ENCODE measurements at regions not wholly inside any gene's neighbourhood (a gene's known extent, or its start where the extent isn't known, plus 50 kb on each side); places are given as distances from the start of the nearest gene placed in this dataset.

GRCh38 chr12:77377116-77377515, 311.7 kb upstream of the E2F7 start:
- H4K20me1 ChIP-seq (ENCODE audit: control insufficient read depth, insufficient read depth): no peaks in the 10 kb centered on the region
- DNase-seq (ENCODE audit: low read depth, low spot score) (no peak), ATAC-seq (no peak), FAIRE-seq (no peak)
- ChIA-PET SMC1A (ENCODE audit: uncharacterized antibody, unreplicated experiment) (no interaction called here), CTCF (no interaction called here), RAD21 (ENCODE audit: unreplicated experiment) (no interaction called here), POLR2A (no interaction called here)
- no peak overlapping the region for H3K4me3 ChIP-seq
- in situ Hi-C loops (cut with MboI): no loop called here
- H3K79me2 ChIP-seq (ENCODE audit: control insufficient read depth, insufficient read depth, low read length): no peaks in the 10 kb centered on the region
- 0% methylated on average over 1 of the region's 1 CpG for WGBS (ENCODE audit: insufficient coverage, insufficient replicate concordance, low lambda C conversion rate, missing lambda C conversion rate)
- no peak overlapping the region for H2AFZ ChIP-seq (ENCODE audit: control insufficient read depth, low read depth, low read length)
- no peak overlapping the region for H3K4me2 ChIP-seq (ENCODE audit: control insufficient read depth, insufficient read depth)
- H3K36me3 ChIP-seq (ENCODE audit: control insufficient read depth in 2 of 2, insufficient read depth in 2 of 2, low read length in 1 of 2): no peaks in the 10 kb centered on the region
- no peak overlapping the region for H3K27ac ChIP-seq (ENCODE audit: control insufficient read depth, insufficient read depth)
- intact Hi-C loops (cut with micrococcal nuclease; ENCODE audit: unreplicated experiment): no loop called here
- H3K9me3 ChIP-seq (replicated peaks; ENCODE audit: control insufficient read depth, insufficient read depth, low read length): no peaks in the 10 kb centered on the region
- TF ChIP-seq NRF1 (conservative IDR thresholded peaks at IDR 0.05; ENCODE audit: low read depth, low read length) (no peak), YBX1 (IDR thresholded peaks at IDR 0.05) (no peak), REST (IDR thresholded peaks at IDR 0.05; ENCODE audit: low read depth, low read length) (no peak), NR2C1 (IDR thresholded peaks at IDR 0.05) (no peak), CUX1 (IDR thresholded peaks at IDR 0.05; ENCODE audit: insufficient replicate concordance, low read depth, low read length) (no peak), PML (IDR thresholded peaks at IDR 0.05; ENCODE audit: low read length) (no peak), ZBTB40 (IDR thresholded peaks at IDR 0.05; ENCODE audit: borderline replicate concordance) (no peak), MAX (IDR thresholded peaks at IDR 0.05; ENCODE audit: low read depth, low read length) (no peak), SMC3 (IDR thresholded peaks at IDR 0.05; ENCODE audit: borderline replicate concordance, low read length) (no peak), ATF7 (IDR thresholded peaks at IDR 0.05; ENCODE audit: low read depth) (no peak), CBX5 (IDR thresholded peaks at IDR 0.05; ENCODE audit: low read depth) (no peak), RAD21 (IDR thresholded peaks at IDR 0.05; ENCODE audit: insufficient read depth, low read depth, low read length) (no peak)
- no peaks in the 10 kb centered on the region for H3K4me1 ChIP-seq (ENCODE audit: control insufficient read depth, insufficient read depth, low read length)
- no TSS peak for BruUV-seq (replicated peaks)
- H3K27me3 ChIP-seq (replicated peaks in 1 of 2; ENCODE audit: control insufficient read depth in 2 of 2, insufficient read depth in 2 of 2, low read length in 1 of 2): no peaks in the 10 kb centered on the region; a peak in 1 of 4 replicates
- no peak overlapping the region for H3K9ac ChIP-seq (ENCODE audit: control insufficient read depth, insufficient read depth, low read length)

Data from GM12878 (cell line).